ENCODE measurements at regions not wholly inside any gene's neighbourhood (a gene's known extent, or its start where the extent isn't known, plus 50 kb on each side); places are given as distances from the start of the nearest gene placed in this dataset.

DNA sequence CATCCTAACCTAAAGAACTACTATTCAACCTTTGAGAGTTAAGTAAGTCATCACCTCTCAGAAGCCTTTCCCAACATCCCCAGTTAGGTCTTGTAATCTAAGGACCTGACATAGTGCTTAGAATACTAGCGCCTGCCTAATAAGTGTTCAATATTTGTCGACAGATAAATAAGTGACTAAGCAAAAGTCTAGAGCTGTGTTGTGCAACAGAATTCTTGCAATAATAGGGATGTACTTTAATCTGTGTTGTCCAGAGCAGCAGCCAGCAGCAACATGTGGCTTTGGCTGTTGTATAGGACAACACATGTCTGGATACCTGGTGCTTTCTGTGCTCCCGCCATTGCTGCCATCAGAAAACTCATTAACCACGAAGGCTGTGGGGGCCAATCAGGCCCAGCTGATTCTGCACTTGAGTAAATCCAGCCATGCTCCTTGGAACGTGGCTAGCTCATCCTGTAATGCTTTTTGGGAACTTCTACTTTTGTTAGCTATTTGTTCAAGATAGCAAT is 66.8 kb upstream of the NTM start:
- Histone ChIP-seq H3K4me3 (no peak overlapping the region), H3K4me1 (no peaks in the 10 kb centered on the region), H3K27me3 (peaks cover 0 to 23% of the 10 kb centered on the region in 2 donors), H3K36me3 (no peaks in the 10 kb centered on the region), H3K27ac (no peak overlapping the region), H3K9me3 (no peaks in the 10 kb centered on the region)
- TF ChIP-seq POLR2AphosphoS5 (IDR thresholded peaks at IDR 0.05) (no peak), POLR2A (IDR thresholded peaks at IDR 0.05) (no peak)
- TF ChIP-seq, protein P1, sequence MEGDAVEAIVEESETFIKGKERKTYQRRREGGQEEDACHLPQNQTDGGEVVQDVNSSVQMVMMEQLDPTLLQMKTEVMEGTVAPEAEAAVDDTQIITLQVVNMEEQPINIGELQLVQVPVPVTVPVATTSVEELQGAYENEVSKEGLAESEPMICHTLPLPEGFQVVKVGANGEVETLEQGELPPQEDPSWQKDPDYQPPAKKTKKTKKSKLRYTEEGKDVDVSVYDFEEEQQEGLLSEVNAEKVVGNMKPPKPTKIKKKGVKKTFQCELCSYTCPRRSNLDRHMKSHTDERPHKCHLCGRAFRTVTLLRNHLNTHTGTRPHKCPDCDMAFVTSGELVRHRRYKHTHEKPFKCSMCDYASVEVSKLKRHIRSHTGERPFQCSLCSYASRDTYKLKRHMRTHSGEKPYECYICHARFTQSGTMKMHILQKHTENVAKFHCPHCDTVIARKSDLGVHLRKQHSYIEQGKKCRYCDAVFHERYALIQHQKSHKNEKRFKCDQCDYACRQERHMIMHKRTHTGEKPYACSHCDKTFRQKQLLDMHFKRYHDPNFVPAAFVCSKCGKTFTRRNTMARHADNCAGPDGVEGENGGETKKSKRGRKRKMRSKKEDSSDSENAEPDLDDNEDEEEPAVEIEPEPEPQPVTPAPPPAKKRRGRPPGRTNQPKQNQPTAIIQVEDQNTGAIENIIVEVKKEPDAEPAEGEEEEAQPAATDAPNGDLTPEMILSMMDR (IDR thresholded peaks at IDR 0.05) = no peak
- intact Hi-C loops (cut with DNase I; ENCODE audit: low total_unique reads) = no loop called here
- DNase-seq (ENCODE audit: low spot score in 2 of 2) = no peak

DNA sequence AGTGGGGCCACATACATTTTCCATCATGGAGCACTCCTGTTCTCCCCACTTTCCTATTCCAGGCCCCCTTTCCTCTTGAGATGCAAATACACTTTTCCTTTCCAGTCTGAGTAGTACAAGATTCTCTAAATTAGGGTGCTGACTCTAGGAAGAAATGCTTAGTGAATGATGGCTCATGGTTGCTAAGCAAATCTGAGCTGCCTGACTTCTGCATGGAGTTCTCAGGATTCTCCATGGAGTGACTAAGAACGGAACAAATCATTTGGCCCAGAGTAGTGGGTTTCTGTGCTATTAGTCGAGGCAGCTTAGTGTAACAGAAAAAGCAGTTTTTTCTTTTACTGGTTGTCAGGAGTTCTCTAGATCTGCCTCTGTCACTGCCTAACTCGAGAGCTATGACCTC is 65.4 kb upstream of the NTM start:
- peaks cover 0 to 20% of the 10 kb centered on the region in 2 donors for H3K27me3 ChIP-seq
- no peak overlapping the region for H3K27ac ChIP-seq
- intact Hi-C loops (cut with DNase I; ENCODE audit: low total_unique reads) = no loop called here
- no peaks in the 10 kb centered on the region for H3K9me3 ChIP-seq
- no peaks in the 10 kb centered on the region for H3K36me3 ChIP-seq
- no peaks in the 10 kb centered on the region for H3K4me1 ChIP-seq
- no peak for DNase-seq (ENCODE audit: low spot score in 2 of 2)
- no peak for TF ChIP-seq POLR2AphosphoS5 (IDR thresholded peaks at IDR 0.05)
- TF ChIP-seq POLR2A (IDR thresholded peaks at IDR 0.05) = no peak
- TF ChIP-seq, protein P1 (IDR thresholded peaks at IDR 0.05) = no peak
- no peak overlapping the region for H3K4me3 ChIP-seq

DNA sequence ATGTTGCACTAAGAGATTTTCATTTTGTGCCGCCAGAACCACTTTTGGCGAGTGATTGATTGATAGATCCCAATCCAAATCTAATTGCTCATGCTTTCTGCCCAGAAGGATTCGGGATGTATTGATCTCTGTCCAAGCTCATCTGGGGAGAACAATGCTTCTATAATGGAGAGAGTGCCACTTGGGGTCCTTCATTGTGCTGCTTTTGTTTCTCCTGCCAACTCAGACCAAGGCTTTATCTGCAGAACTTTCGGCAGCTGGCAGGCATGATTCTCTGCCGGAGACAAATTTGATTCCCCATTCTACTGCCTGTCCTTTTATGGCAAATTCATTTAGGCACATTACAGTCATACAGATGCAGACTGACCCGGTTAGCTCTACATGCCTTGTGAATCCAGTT is 62.9 kb upstream of the NTM start:
- Histone ChIP-seq H3K27me3 (peaks cover 0 to 6% of the 10 kb centered on the region in 2 donors), H3K36me3 (no peaks in the 10 kb centered on the region), H3K27ac (no peak overlapping the region), H3K4me1 (no peaks in the 10 kb centered on the region), H3K9me3 (no peaks in the 10 kb centered on the region), H3K4me3 (no peak overlapping the region)
- intact Hi-C loops (cut with DNase I; ENCODE audit: low total_unique reads) = no loop called here
- no peak for DNase-seq (ENCODE audit: low spot score in 2 of 2)
- no peak for TF ChIP-seq POLR2A (IDR thresholded peaks at IDR 0.05)
- TF ChIP-seq, protein P1 (IDR thresholded peaks at IDR 0.05) = no peak
- no peak for TF ChIP-seq POLR2AphosphoS5 (IDR thresholded peaks at IDR 0.05)

DNA sequence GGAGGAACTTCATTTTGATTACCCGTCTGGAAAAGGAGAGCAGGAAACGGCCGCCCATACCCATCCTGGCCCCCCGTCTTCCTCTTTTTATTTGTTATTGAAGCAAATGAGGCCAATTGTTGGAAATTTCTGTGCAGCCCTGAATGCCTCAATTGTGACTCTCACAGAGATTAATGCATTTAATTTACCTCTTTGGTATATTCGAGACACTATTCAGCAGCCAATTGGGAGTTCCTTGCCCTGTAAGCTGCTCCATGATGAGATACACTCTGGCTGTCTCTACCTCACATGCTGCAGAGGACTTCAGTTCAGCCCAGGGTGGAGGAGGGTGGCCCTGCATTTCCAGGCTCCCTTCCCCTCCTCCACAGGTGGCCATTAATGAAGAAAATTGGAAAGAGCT is 60.6 kb upstream of the NTM start:
- intact Hi-C loops (cut with DNase I; ENCODE audit: low total_unique reads) = no loop called here
- no peaks in the 10 kb centered on the region for H3K36me3 ChIP-seq
- H3K9me3 ChIP-seq = no peaks in the 10 kb centered on the region
- H3K4me1 ChIP-seq = no peaks in the 10 kb centered on the region
- no peak for TF ChIP-seq POLR2AphosphoS5 (IDR thresholded peaks at IDR 0.05)
- TF ChIP-seq POLR2A (IDR thresholded peaks at IDR 0.05) = no peak
- TF ChIP-seq, protein P1 (IDR thresholded peaks at IDR 0.05) = no peak
- no peak overlapping the region for H3K27ac ChIP-seq
- no peak overlapping the region for H3K4me3 ChIP-seq
- no peak for DNase-seq (ENCODE audit: low spot score in 2 of 2)
- peaks cover 0 to 6% of the 10 kb centered on the region in 2 donors for H3K27me3 ChIP-seq

DNA sequence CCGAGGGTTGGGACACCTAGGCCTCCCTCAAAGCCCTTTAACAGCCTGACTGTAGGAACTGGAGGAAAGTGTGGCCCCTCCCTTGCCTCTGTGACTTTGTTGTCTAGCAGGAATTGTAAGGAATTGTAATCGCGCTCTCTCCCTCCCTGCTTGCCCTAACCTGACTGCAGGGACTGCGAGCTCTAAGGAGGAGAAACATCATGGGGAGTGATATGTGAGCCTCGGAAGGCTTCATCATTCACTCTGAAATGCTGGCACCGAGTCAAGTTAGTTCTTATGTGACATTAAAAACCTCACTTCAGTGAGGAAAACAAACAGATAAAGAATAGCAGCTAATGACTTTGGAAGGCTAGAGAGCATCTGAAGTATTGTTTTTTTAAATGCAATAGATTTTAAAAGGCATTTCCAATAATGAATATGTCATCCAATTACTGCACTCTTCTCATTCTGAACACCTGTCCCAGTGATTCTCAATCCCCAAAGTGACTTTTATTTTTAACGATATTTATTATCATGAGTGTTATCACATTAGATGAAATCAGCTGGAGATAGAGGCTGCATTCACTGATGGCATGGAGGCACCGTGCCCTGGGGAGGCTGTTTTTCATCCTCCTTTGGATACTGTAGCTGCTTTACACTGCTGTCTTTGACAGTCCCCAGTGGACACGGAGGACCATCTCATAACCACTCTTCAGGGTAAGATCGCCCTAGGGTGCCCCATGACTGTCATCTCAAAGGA is 58.5 kb upstream of the NTM start:
- no peak overlapping the region for H3K4me3 ChIP-seq
- H3K4me1 ChIP-seq = no peaks in the 10 kb centered on the region
- TF ChIP-seq, protein P1 (IDR thresholded peaks at IDR 0.05) = no peak
- no peaks in the 10 kb centered on the region for H3K9me3 ChIP-seq
- no peak overlapping the region for H3K27ac ChIP-seq
- intact Hi-C loops (cut with DNase I; ENCODE audit: low total_unique reads) = no loop called here
- no peaks in the 10 kb centered on the region for H3K27me3 ChIP-seq
- DNase-seq (ENCODE audit: low spot score in 2 of 2) = no peak
- H3K36me3 ChIP-seq = no peaks in the 10 kb centered on the region
